ENCODE measurements at regions not wholly inside any gene's neighbourhood (a gene's known extent, or its start where the extent isn't known, plus 50 kb on each side); places are given as distances from the start of the nearest gene placed in this dataset.

GRCh38 chr13:85284349-85284748 is 514.9 kb downstream of the SLITRK6 start:
- no peak for TF ChIP-seq CTCF (IDR thresholded peaks at IDR 0.05; ENCODE audit: control extremely low read depth, extremely low read depth)
- Histone ChIP-seq H3K4me3 (no peak overlapping the region), H3K9ac (ENCODE audit: insufficient read depth in 1 of 2, low read length in 2 of 2) (no peak overlapping the region), H3K4me1 (ENCODE audit: control insufficient read depth in 5 of 5, insufficient read depth in 5 of 5, low read length in 5 of 5) (peaks cover 0 to 6% (median 0%) of the 10 kb centered on the region in 5 donors), H3K9me3 (ENCODE audit: control insufficient read depth in 4 of 4, insufficient read depth in 3 of 4, low read length in 3 of 4) (peaks cover 0 to 4% (median 0%) of the 10 kb centered on the region in 4 donors), H3K36me3 (ENCODE audit: control insufficient read depth in 4 of 4, insufficient read depth in 4 of 4, low read length in 4 of 4) (no peaks in the 10 kb centered on the region), H3K27me3 (ENCODE audit: control insufficient read depth in 3 of 3, insufficient read depth in 3 of 3, low read length in 2 of 3) (no peaks in the 10 kb centered on the region), H3K27ac (ENCODE audit: low read depth in 1 of 2, low read length in 1 of 2) (no peak overlapping the region)
- ATAC-seq (ENCODE audit: insufficient read depth, low FRiP score) (no peak), DNase-seq (no peak)
- WGBS, 2 donors = 83 to 92% methylated on average over 2 of the region's 2 CpGs

- Histone ChIP-seq H3K27me3 (ENCODE audit: control insufficient read depth in 3 of 3, insufficient read depth in 3 of 3, low read length in 2 of 3) (no peaks in the 10 kb centered on the region), H3K9ac (ENCODE audit: insufficient read depth in 1 of 2, low read length in 2 of 2) (no peak overlapping the region), H3K27ac (ENCODE audit: low read depth in 1 of 2, low read length in 1 of 2) (no peak overlapping the region), H3K4me1 (ENCODE audit: control insufficient read depth in 5 of 5, insufficient read depth in 5 of 5, low read length in 5 of 5) (peaks cover 0 to 6% (median 0%) of the 10 kb centered on the region in 5 donors), H3K9me3 (ENCODE audit: control insufficient read depth in 4 of 4, insufficient read depth in 3 of 4, low read length in 3 of 4) (peaks cover 0 to 2% (median 0%) of the 10 kb centered on the region in 4 donors), H3K4me3 (no peak overlapping the region), H3K36me3 (ENCODE audit: control insufficient read depth in 4 of 4, insufficient read depth in 4 of 4, low read length in 4 of 4) (no peaks in the 10 kb centered on the region)
- TF ChIP-seq CTCF (IDR thresholded peaks at IDR 0.05; ENCODE audit: control extremely low read depth, extremely low read depth) = no peak
- ATAC-seq (ENCODE audit: insufficient read depth, low FRiP score) (no peak), DNase-seq (peak in 1 of 3 donors; percentile 20)
Observed at GRCh38 chr13:85283408-85283807, 515.8 kb downstream of the SLITRK6 start.

GRCh38 chr13:85282876-85283275 is 516.3 kb downstream of the SLITRK6 start:
- no peak for DNase-seq
- Histone ChIP-seq H3K36me3 (ENCODE audit: control insufficient read depth in 4 of 4, insufficient read depth in 4 of 4, low read length in 4 of 4) (no peaks in the 10 kb centered on the region), H3K4me3 (no peak overlapping the region), H3K9me3 (ENCODE audit: control insufficient read depth in 4 of 4, insufficient read depth in 3 of 4, low read length in 3 of 4) (peaks cover 0 to 2% (median 0%) of the 10 kb centered on the region in 4 donors), H3K27me3 (ENCODE audit: control insufficient read depth in 3 of 3, insufficient read depth in 3 of 3, low read length in 2 of 3) (no peaks in the 10 kb centered on the region), H3K4me1 (ENCODE audit: control insufficient read depth in 5 of 5, insufficient read depth in 5 of 5, low read length in 5 of 5) (peaks cover 0 to 6% (median 0%) of the 10 kb centered on the region in 5 donors), H3K27ac (ENCODE audit: low read depth in 1 of 2, low read length in 1 of 2) (no peak overlapping the region), H3K9ac (ENCODE audit: insufficient read depth in 1 of 2, low read length in 2 of 2) (no peak overlapping the region)
- 71 to 87% methylated on average over 2 of the region's 2 CpGs for WGBS, 2 donors
- no peak for ATAC-seq (ENCODE audit: insufficient read depth, low FRiP score)
- TF ChIP-seq CTCF (IDR thresholded peaks at IDR 0.05; ENCODE audit: control extremely low read depth, extremely low read depth) = no peak

GRCh38 chr13:85278851-85279250 is 520.4 kb downstream of the SLITRK6 start:
- Histone ChIP-seq H3K9ac (ENCODE audit: insufficient read depth in 1 of 2, low read length in 2 of 2) (no peak overlapping the region), H3K27ac (ENCODE audit: low read depth in 1 of 2, low read length in 1 of 2) (no peak overlapping the region), H3K9me3 (ENCODE audit: control insufficient read depth in 4 of 4, insufficient read depth in 3 of 4, low read length in 3 of 4) (peaks cover 0 to 2% (median 0%) of the 10 kb centered on the region in 4 donors), H3K36me3 (ENCODE audit: control insufficient read depth in 4 of 4, insufficient read depth in 4 of 4, low read length in 4 of 4) (no peaks in the 10 kb centered on the region), H3K27me3 (ENCODE audit: control insufficient read depth in 3 of 3, insufficient read depth in 3 of 3, low read length in 2 of 3) (no peaks in the 10 kb centered on the region), H3K4me1 (ENCODE audit: control insufficient read depth in 5 of 5, insufficient read depth in 5 of 5, low read length in 5 of 5) (peaks cover 0 to 6% (median 0%) of the 10 kb centered on the region in 5 donors), H3K4me3 (no peak overlapping the region)
- no peak for ATAC-seq (ENCODE audit: insufficient read depth, low FRiP score)
- no peak for TF ChIP-seq CTCF (IDR thresholded peaks at IDR 0.05; ENCODE audit: control extremely low read depth, extremely low read depth)
- 37 to 46% methylated on average over 2 of the region's 2 CpGs for WGBS, 2 donors
- no peak for DNase-seq

All from lung (tissue), 11 donors.